Neural crest cell (in vitro differentiated cells): ENCODE measurements at regions not wholly inside any gene's neighbourhood (a gene's known extent, or its start where the extent isn't known, plus 50 kb on each side); places are given as distances from the start of the nearest gene placed in this dataset.

ENCODE experiments used
- DNase-seq: peaks from one replicate; pipeline ENCODE4 v3.0.0; 2021; ENCODE audit warnings: low read depth, mixed read lengths, low spot score
- H3K27ac Mint-ChIP-seq: one replicate; pipeline ENCODE4 v1.8.0; 2021; ENCODE audit warnings: mild to moderate bottlenecking, mixed read lengths; ENCODE audit not compliant: unreplicated experiment
- H3K27me3 Mint-ChIP-seq: 2 replicates; pipeline ENCODE4 v1.8.0; 2021; ENCODE audit warnings: low read depth, mild to moderate bottlenecking, mixed read lengths
- H3K36me3 Mint-ChIP-seq: 2 replicates; pipeline ENCODE4 v1.8.0; 2021; ENCODE audit warnings: low read depth, mild to moderate bottlenecking, mixed read lengths
- H3K4me1 Mint-ChIP-seq: 2 replicates; pipeline ENCODE4 v1.8.0; 2021; ENCODE audit warnings: mixed read lengths
- H3K4me3 Mint-ChIP-seq: one replicate; pipeline ENCODE4 v1.8.0; 2021; ENCODE audit warnings: mild to moderate bottlenecking, mixed read lengths
- H3K9me3 Mint-ChIP-seq: 2 replicates; pipeline ENCODE4 v1.8.0; 2021; ENCODE audit warnings: mixed read lengths
- TF ChIP-seq, protein P1 (sequence below): fragments of 200-600 bp; sonication (generic); conservative IDR thresholded peaks from 2 replicates; pipeline ENCODE4 v1.5.0; 2021; ENCODE audit warnings: antibody characterized with exemption, mild to moderate bottlenecking

DNA sequence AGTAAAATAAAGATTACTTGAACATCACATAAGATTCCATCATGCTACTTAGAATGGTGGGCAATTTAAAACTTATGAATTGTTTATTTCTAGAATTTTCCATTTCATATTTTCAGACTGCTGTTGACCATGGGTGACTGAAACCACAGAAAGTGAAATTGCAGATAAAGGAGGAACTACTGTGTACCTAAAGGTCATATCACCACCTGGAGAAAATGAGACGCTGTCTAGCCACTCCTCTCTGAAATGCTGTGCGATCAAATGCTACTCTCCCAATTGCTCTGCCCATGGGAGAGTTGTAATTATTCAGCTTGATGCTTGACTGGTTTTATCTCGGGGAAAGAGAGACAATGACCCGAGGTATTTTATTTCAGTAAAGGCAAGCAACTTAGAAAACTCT lies 128.9 kb upstream of the ERCC4 start:
- Mint-ChIP-seq H3K27me3 (peaks cover 14% of the 10 kb centered on the region), H3K9me3 (no peaks in the 10 kb centered on the region)

DNA sequence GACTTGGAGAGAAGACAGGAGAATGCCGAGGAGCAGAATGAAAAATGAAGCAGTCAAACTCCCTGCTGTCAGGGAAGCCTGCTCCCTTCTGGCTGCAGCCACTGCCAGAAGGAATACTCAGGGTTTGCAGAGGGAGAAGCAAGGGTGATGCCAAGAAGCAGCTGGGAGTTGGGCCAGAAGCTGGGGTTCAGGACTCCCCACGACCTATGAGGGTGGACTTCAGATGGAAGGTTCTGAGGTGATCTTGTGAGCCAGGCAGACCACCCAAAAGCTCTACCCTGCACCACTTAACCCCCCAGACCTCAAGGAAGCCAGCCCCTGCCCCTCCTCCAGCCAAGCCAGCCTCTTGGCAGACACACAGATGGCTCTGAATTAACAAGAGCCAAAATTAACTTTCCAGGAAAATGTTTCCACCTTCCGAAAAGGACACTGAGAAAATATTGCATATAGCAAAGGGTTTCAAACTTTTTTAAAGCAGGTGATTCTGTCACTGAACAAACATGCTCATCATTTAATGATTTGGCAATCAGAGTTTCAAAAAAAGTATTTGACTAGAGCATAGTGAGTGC lies 126.0 kb upstream of the ERCC4 start:
- no peak overlapping the region for H3K27ac Mint-ChIP-seq
- DNase-seq: no peak
- H3K9me3 Mint-ChIP-seq: no peaks in the 10 kb centered on the region
- TF ChIP-seq, protein P1, sequence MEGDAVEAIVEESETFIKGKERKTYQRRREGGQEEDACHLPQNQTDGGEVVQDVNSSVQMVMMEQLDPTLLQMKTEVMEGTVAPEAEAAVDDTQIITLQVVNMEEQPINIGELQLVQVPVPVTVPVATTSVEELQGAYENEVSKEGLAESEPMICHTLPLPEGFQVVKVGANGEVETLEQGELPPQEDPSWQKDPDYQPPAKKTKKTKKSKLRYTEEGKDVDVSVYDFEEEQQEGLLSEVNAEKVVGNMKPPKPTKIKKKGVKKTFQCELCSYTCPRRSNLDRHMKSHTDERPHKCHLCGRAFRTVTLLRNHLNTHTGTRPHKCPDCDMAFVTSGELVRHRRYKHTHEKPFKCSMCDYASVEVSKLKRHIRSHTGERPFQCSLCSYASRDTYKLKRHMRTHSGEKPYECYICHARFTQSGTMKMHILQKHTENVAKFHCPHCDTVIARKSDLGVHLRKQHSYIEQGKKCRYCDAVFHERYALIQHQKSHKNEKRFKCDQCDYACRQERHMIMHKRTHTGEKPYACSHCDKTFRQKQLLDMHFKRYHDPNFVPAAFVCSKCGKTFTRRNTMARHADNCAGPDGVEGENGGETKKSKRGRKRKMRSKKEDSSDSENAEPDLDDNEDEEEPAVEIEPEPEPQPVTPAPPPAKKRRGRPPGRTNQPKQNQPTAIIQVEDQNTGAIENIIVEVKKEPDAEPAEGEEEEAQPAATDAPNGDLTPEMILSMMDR: no peak
- no peak overlapping the region for H3K4me3 Mint-ChIP-seq
- peaks cover 21% of the 10 kb centered on the region for H3K27me3 Mint-ChIP-seq
- H3K4me1 Mint-ChIP-seq: no peaks in the 10 kb centered on the region
- H3K36me3 Mint-ChIP-seq: no peaks in the 10 kb centered on the region

More for the DNA sequence above, 128.9 kb upstream of the ERCC4 start:
- DNase-seq: no peak
- Mint-ChIP-seq H3K4me3 (no peak overlapping the region), H3K36me3 (no peaks in the 10 kb centered on the region), H3K27ac (no peak overlapping the region), H3K4me1 (no peaks in the 10 kb centered on the region)
- TF ChIP-seq, protein P1: no peak

DNA sequence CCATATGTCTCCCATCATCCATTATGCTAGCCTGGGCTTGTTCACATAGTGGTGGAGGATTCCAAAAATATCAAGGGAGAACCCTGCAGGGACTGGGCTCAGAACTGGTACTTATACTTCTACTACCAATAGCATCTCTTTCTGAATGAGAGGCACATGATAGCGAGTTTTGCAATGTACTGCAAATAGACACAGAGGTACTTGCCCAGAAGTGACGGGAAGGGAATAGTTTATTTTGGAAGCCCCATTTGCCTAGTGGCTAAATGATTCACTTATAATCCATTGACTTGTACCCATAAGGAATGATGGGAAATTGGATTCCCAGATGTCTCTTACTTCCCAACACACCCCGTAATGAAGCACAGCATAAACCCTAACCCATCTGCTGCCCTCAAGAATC lies 124.8 kb upstream of the ERCC4 start:
- H3K9me3 Mint-ChIP-seq: no peaks in the 10 kb centered on the region

DNA sequence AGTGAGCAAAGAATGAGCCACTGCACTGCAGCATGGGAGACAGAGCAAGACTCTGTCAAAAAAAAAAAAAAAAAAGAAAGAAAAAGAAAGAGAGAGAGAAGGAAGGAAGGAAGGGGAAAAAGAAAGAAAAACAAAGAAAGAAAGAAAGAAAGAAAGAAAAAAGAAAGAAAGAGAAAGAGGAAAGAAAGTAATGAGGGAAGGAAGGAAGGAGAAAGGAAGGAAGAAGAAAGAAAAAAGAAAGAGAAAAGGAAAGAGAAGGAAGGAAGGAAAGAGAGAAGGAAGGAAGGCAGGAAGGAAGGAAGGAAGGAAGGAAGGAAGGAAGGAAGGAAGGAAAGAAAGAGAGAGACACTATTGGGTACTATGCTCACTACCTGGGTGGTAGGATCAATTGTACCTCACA lies 122.2 kb upstream of the ERCC4 start:
- H3K27me3 Mint-ChIP-seq: peaks cover 29% of the 10 kb centered on the region
- DNase-seq: no peak
- H3K36me3 Mint-ChIP-seq: no peaks in the 10 kb centered on the region
- no peak overlapping the region for H3K4me3 Mint-ChIP-seq
- H3K4me1 Mint-ChIP-seq: no peaks in the 10 kb centered on the region
- H3K27ac Mint-ChIP-seq: no peak overlapping the region
- H3K9me3 Mint-ChIP-seq: no peaks in the 10 kb centered on the region
- TF ChIP-seq, protein P1: no peak

More for the DNA sequence above, 124.8 kb upstream of the ERCC4 start:
- Mint-ChIP-seq H3K27me3 (peaks cover 21% of the 10 kb centered on the region), H3K4me3 (no peak overlapping the region), H3K27ac (no peak overlapping the region), H3K36me3 (no peaks in the 10 kb centered on the region), H3K4me1 (no peaks in the 10 kb centered on the region)
- DNase-seq: no peak
- TF ChIP-seq, protein P1: no peak

DNA sequence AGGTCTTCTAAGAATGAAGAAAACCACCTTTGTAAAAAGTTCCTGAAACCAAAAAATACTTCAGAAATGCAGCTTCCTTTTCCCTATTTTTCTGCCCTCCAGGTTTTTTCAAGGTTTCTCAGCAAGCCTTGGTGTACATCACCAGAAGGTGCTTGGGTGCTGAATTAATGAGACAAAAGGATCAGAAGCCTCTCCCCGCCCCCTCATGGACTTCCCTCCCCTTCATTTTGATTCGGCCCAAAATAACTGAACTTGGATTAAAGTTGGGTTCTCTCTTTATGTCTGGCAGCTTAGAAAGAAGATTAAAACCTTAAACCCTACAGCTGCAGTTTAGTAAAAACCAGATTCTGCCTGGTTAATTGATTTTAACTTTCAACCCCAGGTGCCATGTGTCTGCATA lies 121.7 kb upstream of the ERCC4 start:
- peaks cover 27% of the 10 kb centered on the region for H3K27me3 Mint-ChIP-seq
- H3K4me3 Mint-ChIP-seq: no peak overlapping the region
- H3K9me3 Mint-ChIP-seq: no peaks in the 10 kb centered on the region
- no peak for DNase-seq
- TF ChIP-seq, protein P1: no peak
- H3K36me3 Mint-ChIP-seq: no peaks in the 10 kb centered on the region
- no peak overlapping the region for H3K27ac Mint-ChIP-seq
- H3K4me1 Mint-ChIP-seq: no peaks in the 10 kb centered on the region

DNA sequence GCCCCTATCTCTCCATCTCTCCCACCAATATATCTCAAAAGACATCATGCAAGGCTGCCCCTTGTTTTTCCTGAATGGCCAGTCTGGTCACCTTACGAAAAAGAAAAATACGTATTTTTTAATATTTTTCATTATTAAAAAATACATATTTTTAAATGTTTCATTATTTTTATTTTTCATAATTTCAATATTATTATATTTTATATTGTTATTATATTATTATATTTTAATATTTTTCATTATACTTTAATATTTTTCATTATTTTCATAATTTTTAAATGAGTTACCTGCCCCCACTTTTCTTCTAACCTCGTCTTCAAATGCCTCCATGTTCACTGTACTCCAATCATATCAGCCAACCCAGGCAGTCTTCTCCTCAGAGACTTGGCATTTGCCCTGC lies 116.0 kb upstream of the ERCC4 start:
- no peaks in the 10 kb centered on the region for H3K36me3 Mint-ChIP-seq
- no peaks in the 10 kb centered on the region for H3K4me1 Mint-ChIP-seq
- peaks cover 16% of the 10 kb centered on the region for H3K27me3 Mint-ChIP-seq
- DNase-seq: no peak
- no peaks in the 10 kb centered on the region for H3K9me3 Mint-ChIP-seq
- no peak overlapping the region for H3K27ac Mint-ChIP-seq
- H3K4me3 Mint-ChIP-seq: no peak overlapping the region
- TF ChIP-seq, protein P1: no peak
